ENCODE measurements at regions not wholly inside any gene's neighbourhood (a gene's known extent, or its start where the extent isn't known, plus 50 kb on each side); places are given as distances from the start of the nearest gene placed in this dataset.
A peak's percentile ranks its signal among the peaks of the same experiment; 100 is the strongest.

DNA sequence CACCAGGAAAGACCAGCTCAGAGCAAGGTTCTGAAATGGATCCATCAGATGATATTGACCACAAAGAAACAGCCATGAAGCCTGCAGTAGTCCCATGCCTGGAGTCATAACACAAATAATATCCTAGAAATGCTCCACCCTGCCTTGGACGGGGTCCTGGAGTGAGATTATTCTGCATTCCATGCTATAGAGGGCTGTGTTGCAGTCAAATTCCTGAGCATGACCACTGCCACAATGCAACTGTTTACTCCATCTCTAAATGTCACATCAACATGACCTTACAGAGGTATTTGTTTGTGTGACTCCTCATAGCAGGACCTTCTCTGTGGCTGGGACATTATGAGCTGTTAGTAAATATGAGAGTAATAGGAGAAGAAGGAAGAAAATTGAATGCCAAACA, 257.5 kb upstream of the TCF21 start:
- no peak for DNase-seq (ENCODE audit: low read depth, low spot score)

DNA sequence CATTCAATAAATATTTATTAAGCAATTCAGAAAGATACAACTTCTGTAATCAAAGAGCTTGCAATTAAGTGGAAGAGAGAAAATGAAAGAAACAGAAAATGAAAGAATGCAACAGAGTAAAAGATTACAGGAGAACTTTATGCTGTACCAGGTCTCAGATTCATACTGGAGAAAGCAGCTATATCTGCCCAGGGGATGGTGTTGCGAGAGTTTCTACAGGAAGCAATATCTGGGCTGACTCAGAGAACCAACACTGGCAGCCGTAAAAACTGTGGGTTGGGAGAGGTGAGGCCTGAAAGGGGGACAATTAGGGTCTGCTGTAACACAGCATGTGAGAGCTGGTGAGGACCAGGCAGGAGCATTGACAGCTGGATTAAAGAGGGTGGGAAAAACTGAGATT, 256.7 kb upstream of the TCF21 start:
- no peak for DNase-seq (ENCODE audit: low read depth, low spot score)

DNA sequence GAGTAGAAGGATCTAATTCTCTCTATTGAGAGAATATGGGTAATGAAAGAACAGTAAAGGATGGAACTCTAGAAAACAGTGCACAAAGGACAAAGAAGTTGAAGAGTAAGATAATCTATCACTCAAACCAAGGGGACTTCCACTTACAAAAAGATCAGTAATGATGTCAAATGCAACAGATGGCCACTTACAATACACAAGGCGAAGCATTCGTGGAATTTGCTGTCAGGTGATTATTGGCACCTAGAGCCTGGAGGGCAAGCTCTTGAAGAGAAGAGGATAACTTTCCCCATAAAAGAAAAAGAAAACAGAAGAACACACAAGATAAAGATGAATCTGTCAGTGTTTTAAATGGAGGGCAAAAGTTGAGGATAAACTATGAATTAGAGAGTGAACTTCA, 256.0 kb upstream of the TCF21 start:
- DNase-seq (ENCODE audit: low read depth, low spot score) = no peak

DNA sequence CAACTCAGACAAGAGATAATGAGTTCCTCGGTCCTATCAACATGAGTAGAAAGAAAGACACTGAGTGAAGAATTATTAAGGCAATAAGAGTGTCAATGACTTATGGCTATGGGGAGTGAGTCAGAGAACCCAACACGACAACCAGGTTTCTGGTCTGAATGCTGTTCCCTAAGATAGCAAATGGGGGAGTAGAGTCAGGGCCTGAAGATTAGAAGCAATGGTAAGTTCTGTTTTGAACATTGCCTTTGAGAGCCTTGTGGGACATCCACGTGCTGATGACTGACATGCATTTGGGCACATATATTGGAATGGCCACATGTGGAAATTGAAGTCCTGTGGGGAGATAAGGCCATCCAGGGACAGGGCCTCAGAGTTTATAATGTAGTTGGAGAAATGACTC, 254.4 kb upstream of the TCF21 start:
- no peak for DNase-seq (ENCODE audit: low read depth, low spot score)

DNA sequence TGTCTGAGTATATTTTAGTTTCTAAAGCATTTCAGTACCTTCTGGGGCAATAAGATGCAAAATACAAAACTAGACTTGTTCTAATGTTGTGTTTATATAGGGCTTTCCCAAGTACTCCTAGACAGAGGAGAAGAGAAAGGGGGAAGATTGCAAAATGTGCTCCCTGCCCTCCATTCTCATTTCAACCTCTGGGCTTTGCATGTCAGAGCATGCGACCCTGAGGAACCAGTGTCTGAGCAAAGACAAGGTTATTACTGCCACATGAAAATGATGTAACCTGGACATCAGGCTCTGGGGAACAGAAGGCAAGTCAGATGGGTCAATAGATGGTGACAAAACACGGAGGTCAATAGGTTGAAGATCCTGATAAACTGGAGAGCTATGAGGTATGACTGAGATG, 253.5 kb upstream of the TCF21 start:
- DNase-seq (ENCODE audit: low read depth, low spot score) = no peak

DNA sequence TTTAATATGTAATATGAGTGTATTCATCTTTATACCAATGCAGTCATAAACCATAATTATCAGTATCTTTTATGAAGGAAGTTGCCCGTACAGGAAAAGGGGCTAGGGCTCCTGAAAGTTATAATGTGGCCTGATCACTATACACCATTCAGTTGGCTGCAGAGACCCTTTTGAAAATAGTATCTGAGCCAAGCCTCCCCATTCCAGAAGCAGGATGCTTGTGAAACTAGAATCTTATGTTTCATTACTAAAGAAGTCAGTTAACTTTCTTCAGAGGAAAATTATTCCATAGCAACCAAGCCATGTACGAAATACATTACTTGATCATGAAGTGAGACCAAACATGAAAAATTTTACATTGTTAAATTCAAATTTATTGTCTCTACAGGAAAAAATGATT, 251.5 kb upstream of the TCF21 start:
- no peak for DNase-seq (ENCODE audit: low read depth, low spot score)

DNA sequence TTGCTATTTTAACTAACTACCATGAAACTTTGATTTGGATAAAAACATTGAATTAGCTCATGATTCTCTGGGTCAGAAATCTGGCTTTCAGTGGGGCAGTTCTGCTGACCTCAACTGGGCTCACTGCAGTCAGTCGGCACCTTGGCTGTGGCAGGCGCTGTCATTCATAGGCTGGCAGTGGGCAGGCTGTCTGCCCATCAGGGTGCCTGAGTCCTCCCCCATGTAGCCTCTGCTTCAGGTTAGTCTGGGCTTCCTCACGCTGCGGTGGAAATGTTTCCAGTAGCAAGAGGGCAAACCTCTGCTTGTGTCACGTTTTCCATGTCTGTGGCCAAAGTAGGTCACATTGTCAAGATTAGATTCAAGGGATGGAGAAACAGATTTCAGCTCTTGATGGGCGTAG, 251.0 kb upstream of the TCF21 start:
- DNase-seq (ENCODE audit: low read depth, low spot score) = no peak

DNA sequence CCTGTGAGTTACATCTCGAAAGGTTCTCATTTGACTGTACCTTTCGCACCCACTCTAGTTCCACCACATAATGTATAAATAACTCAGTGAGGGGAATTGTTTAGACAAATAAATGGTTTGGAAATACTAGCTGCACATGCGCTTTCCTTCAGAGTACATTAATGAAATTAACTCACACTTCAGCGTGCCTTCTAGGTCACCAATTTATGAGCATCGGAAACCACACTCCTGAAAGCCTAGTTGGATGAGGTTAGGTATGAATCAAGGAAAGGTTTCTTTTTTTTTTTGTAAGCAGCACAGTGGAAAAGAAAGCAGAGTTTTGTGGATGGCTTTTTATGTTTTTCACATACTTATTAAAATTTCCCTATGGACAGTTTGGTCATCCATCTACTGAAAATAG, 247.8 kb upstream of the TCF21 start:
- no peak for DNase-seq (ENCODE audit: low read depth, low spot score)

DNA sequence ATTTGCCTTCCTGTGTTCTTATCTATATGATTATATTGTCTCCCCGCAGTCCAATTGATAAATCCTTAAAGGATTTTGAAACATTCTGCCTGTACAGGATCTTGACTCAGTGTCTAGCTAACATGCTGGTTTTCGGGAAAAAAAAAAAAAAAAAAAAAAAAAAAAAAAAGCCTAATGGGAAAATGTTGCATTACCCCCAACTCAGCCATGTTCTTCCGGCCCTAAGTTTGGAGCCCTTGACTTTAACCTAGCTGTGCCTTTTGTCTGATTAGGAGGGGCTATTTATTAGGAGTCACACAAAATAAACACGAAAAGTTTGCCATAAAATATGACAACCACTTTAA, 244.4 kb upstream of the TCF21 start:
- no peak for DNase-seq (ENCODE audit: low read depth, low spot score)

DNA sequence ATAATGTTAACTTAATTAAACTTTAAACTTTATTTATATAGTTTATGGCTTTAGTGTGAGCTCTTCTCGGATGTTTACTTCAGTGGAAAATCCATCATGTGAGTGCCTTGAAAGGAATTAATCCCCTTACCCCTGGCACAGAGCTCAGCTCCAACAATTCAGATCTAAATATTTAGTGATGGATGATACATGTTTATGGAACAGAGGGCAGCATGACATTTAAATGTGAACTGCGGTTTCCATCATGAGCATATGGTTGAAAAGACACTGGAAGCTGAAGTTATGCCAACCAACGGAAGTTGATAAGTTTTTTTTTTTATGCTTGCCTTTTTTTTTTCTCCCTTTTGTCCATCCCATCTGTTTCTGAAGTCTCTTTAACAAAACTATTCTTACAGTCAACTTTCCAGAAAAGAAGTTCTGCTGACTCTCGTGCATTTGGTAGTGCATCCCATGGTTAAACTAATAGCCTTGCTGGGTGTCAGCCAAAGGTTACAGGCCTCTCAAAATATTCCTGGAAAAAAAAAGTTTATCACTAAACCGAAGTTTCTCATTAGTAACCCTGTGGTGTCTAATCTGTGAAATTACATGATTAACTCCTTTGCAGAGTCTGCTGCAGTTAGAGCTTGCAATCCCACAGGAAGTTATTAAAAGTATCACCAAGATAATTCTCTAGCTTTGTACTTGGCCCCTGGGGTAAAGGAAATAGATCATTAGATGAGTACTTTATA, 243.9 kb upstream of the TCF21 start:
- DNase-seq (ENCODE audit: low read depth, low spot score) = no peak

DNA sequence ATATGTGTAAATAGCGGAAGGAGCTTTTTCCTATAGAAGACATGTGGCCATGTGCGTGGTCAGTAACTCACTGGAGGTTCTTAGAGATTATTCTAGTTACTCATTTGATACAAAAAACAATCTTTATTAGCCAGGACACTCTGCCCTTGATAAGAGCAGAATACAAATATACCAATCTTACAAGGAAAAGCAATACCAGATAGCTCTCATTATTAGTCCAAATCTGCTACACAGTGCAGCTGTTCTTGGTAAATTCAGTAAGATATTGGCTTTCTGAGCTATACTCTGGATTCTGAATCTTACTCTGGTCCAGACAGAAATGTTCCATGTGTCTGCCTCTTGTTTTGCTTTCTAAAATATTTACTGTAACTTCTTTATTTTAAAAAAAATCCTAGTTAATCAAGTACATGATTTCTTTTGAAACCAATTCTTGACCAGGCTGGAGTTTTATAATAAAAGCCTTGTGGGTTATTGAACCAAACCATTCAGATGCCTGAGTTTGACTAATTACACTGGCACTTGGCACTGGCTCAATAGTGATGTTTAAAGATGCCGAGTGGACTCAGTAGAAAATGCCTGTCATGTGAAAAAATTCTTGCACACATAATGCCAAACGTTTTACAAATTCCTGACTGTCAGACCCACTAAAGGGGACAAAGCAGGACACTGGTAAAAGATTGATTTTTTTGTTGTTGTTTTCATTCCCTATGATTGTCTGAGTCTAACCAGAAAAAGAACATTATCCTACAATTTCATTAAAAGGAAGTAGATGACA, 242.8 kb upstream of the TCF21 start:
- DNase-seq (ENCODE audit: low read depth, low spot score) = no peak

DNA sequence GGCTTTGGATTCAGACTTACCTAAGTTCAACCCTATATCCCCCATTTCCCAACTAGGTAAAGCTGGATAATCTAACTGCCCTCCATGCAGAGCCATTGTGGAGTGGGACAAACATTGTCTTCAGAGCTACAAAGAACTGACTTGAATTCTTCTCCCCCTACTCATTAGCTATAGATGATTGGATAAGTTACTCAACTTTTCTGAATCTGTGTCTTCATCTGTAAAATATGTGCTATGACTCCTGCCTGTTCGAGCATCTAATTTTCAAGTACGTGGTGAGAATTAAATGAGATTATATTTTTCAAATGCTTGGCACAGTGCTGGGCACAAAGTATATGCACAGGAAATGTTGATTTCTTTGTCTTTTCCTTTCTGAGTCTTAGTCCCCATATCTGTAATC, 240.3 kb upstream of the TCF21 start:
- no peak for DNase-seq (ENCODE audit: low read depth, low spot score)

DNA sequence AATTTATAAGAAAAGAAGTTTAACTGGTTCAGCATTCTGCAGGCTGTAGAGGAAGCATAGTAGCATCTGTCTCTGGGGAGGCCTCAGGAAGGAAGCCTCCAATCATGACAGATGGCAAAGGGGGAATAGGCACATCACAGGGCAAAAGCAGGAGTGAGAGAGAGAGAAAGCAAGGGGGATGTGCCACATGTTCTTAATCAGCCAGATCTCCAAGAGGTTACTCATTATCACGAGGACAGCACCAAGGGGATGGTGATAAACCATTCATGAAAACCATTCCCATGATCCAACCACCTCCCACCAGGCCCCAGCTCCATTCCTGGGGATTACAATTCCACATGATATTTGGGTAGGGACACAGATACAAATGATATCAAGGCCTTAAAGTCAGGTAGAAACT, 217.5 kb upstream of the TCF21 start:
- DNase-seq (ENCODE audit: low read depth, low spot score) = no peak

DNA sequence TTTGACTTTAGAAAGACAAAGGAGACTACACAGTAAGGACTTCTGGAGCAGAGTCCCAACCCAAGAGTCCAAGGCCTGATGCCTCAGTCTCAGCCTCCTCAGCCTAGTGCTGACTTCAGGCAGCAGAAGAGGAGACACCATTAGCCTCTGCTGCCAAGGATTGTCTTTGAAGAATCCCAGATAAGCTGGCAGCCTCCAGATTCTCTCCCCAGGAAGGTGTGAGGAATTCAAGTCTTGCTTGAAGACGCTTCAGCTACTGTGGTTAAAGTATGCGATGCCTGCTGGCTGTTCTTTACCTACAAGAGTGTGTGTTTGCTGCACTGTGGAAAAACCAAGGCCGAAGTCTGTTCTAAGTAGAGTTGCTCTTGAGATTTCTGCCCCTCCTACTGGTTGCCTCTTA, 215.9 kb upstream of the TCF21 start:
- DNase-seq (ENCODE audit: low read depth, low spot score) = peak; percentile 9

DNA sequence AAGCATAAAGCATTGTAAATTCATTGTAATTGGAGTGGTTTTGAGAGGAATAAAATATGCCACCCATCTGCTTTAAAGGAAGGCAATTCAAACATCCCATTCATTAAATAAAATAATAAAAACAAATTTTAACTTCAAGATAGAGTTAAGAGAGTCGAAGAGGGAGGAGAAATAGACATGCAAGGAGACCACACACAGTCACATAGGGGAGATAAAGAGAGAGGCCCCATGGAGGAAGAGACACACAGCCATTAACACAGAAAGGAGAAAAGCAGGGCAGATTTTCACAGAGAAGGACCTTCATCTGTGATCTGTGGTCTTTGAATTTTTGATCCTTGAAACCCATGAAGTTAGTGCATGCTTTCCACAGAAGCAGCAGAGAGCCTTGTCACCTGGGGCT, 214.3 kb upstream of the TCF21 start:
- DNase-seq (ENCODE audit: low read depth, low spot score) = no peak

DNA sequence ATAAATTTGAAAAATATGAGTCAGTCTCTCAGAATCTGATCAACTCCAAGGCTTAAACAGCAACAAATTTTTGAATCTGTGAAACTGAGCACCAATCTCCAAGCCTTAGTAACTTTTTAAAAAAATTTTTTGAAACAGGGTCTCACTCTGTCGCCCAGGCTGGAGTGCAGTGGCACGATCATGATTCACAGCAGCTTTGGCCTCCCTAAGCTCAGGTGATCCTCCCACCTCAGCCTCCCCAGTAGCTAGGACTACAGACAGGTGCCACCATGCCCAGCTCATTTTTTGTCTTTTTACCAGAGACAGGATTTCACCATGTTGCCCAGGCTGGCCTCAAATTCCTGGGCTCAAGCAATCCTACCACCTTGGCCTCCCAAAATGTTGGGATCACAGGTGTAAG, 207.9 kb upstream of the TCF21 start:
- DNase-seq (ENCODE audit: low read depth, low spot score) = no peak

DNA sequence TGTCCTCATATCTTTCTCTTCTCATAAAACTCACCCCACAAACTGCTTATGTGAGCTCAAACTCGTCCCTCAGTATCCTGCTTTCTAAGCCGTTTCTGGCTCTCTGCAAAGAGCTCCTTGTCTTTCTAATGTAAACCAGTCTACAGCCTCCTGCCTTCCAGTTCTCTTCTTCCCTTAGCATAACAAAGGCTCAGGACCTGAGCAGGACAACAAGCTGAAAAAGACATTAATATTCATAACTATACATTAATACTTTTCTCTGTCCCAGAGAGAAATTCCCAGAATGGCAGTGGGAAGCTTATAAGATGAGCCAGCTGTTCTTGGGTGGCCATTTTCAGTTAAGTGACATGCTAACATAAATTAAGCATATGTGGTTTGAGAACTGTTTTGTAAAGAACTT, 207.0 kb upstream of the TCF21 start:
- peak; percentile 39 for DNase-seq (ENCODE audit: low read depth, low spot score)

DNA sequence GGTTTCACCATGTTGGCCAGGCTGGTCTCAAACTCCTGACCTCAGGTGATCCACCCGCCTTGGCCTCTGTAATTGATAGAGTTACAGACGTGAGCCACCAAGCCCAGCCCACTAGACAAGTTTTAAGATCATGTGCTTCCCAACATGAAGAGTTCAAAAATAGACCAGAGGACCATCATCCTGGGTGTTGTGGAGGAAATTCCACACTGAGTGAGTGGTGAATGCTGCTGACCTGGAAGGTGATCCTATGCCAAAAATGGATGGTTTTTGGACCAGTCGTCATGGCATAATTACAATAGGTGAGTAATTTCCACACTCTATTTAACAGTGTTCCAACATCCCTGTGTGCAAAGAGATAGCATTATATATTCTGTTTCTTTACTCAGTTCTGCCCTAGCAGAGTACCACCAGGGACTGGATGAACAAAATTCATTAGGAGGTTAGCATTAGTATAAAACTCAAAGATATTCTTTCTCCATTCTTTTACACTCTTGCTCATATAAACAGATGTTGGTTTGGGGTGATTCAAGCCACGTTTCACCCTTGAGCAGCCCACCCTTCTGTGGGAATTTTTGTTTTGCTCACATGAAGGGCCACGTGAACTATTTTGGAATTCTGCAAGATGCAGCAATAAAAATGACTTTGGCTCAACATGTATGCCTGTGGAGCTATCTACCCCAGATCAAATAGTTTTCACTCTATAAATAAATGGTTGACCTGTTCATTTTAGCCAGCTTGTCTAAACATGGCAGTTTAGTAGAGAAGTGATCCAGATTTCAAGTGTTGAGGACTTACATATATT, 206.2 kb upstream of the TCF21 start:
- DNase-seq (ENCODE audit: low read depth, low spot score) = no peak

DNA sequence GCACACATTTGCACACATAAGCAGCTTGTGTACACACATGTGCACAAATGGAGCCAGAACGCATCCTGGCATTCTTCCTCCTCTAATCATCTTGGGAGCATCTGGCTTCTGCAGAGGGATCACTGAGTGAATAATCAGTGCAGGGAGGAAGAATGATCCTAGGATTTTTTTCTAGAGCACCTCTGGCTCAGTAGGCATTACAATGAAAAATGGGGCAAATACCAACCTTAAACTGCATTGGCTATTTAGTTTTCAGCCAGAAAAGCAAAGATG, 205.7 kb upstream of the TCF21 start:
- no peak for DNase-seq (ENCODE audit: low read depth, low spot score)

DNA sequence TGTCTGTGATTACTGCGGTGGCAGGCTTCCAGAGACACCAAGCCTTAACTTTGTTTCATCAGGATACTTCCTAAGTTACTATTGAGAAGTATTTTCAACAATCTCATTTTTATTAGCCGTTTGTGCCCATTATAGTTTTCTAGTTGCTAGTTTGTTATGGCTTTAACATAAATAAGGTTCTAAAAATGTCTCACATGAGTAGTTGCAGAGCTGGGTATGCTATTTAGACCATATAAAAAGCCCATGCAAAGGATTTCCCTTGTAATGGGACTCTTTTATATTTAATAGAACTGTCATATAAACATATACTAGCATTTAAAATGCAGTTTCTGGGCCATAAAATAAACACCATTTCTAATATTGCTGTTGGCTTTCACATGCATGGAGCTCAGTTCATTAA, 205.3 kb upstream of the TCF21 start:
- DNase-seq (ENCODE audit: low read depth, low spot score) = no peak

DNA sequence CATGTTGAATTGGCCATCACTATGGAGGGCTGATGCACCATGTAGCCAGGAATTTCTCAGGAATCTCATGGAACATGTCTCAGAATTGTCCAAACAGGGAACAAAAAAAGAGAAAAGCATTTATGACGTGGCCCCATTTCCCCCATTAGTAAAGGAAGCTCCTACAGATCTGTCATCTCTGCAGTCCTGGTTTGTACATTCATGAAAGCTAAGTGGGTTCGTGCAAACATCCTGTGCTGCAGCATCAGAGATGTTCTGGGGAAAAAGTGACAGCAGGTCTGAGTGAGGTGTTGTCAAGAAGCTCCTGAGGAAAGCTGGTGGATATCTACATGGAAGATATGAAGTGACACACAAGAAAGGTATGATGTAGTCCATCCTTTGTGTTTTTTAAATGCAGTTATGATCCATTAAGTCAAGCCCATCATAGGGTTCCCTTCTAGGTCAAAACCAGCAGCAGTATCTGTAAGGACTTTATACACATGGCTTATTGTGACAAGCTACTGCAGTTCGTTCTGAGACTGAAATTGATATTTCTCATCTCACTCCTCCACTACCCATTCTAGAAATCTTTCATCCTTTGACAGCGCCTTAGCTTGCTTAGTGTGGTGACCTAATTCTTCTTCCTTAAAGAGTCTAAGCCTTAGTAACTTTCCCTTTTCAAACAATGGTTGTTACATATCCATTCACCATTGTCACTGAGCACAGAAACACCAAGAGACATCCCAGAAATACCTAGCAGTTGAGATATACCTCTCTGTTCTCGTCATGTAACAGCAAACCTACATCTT, 200.0 kb upstream of the TCF21 start:
- no peak for DNase-seq (ENCODE audit: low read depth, low spot score)

DNA sequence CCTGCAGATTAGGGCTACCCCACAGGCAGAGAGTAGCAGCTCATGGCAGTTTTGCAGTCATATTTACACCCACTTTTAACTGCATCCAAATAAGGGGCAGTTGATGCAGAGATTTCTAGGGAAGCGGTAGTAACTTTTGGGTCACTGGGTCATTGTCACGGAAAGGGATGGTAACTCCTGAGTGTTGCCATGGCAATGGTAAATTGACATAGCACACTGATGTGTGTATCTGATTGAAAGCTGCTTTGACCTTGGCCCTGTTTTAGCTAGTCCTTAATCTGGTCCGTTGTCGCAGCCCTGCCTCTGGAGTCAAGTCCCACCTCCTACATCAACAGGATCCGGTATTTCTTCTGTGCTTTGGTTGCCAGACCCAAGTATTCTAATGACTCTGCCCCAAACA, 199.1 kb upstream of the TCF21 start:
- no peak for DNase-seq (ENCODE audit: low read depth, low spot score)

Measured in ELF-1 (cell line).